ENCODE measurements at regions not wholly inside any gene's neighbourhood (a gene's known extent, or its start where the extent isn't known, plus 50 kb on each side); places are given as distances from the start of the nearest gene placed in this dataset.

- TF ChIP-seq CTCF (conservative IDR thresholded peaks at IDR 0.05; ENCODE audit: low read depth in 2 of 2) (no peak), ETS1 (IDR thresholded peaks at IDR 0.05) (no peak), POLR2AphosphoS5 (IDR thresholded peaks at IDR 0.05; ENCODE audit: low read depth) (no peak), EZH2phosphoT487 (IDR thresholded peaks at IDR 0.05; ENCODE audit: unreplicated experiment) (no peak), EZH2 (IDR thresholded peaks at IDR 0.05; ENCODE audit: low read depth, unreplicated experiment) (no peak), REST (IDR thresholded peaks at IDR 0.05; ENCODE audit: unreplicated experiment) (no peak), ZNF462 (CRISPR knock-in tag; IDR thresholded peaks at IDR 0.05) (no peak), JUNB (IDR thresholded peaks at IDR 0.05; ENCODE audit: unreplicated experiment) (no peak)
Measured at GRCh38 chr3:148513096-148513543, 184.6 kb upstream of the AGTR1 start.

Data from GM23338 (cell line).